Activated CD4-positive, alpha-beta memory T cell treated with anti-CD3 and anti-CD28 coated beads for 36 hours (primary cell): ENCODE measurements at regions not wholly inside any gene's neighbourhood (a gene's known extent, or its start where the extent isn't known, plus 50 kb on each side); places are given as distances from the start of the nearest gene placed in this dataset.
A peak's percentile ranks its signal among the peaks of the same experiment; 100 is the strongest.

Experiments
- CTCF ChIA-PET: fragments of 350-600 bp; sonication (Branson Sonifier 250); formaldehyde crosslinking; loops from one replicate; lab custom pipeline; 2021; ENCODE audit warnings: antibody characterized with exemption, inconsistent platforms; lab: Charles Lee
- POLR2A ChIA-PET: fragments of 350-600 bp; sonication (Branson Sonifier 250); formaldehyde crosslinking; loops from one replicate; lab custom pipeline; 2021; ENCODE audit warnings: antibody characterized with exemption; lab: Charles Lee
- DNase-seq: peaks from one replicate; pipeline ENCODE4 v3.0.0-alpha.2; 2020
- H3K27ac Mint-ChIP-seq: one replicate; pipeline ENCODE4 v1.8.0; 2021; ENCODE audit warnings: mixed read lengths
- H3K27me3 Mint-ChIP-seq: one replicate; pipeline ENCODE4 v1.8.0; 2021; ENCODE audit warnings: mixed read lengths
- H3K36me3 Mint-ChIP-seq: one replicate; pipeline ENCODE4 v1.8.0; 2021; ENCODE audit warnings: mixed read lengths
- H3K4me1 Mint-ChIP-seq: one replicate; pipeline ENCODE4 v1.8.0; 2021; ENCODE audit warnings: low read depth, mixed read lengths
- H3K4me3 Mint-ChIP-seq: one replicate; pipeline ENCODE4 v1.8.0; 2021; ENCODE audit warnings: mild to moderate bottlenecking, mixed read lengths
- H3K9me3 Mint-ChIP-seq: one replicate; pipeline ENCODE4 v1.8.0; 2021; ENCODE audit warnings: mixed read lengths
- intact Hi-C: fragments of 100-400 bp; cut with micrococcal nuclease; formaldehyde crosslinking; loops from one replicate; pipeline ENCODE4 v1.15.1; 2023

GRCh38 chr1:184811439-184812111 lies 56.9 kb upstream of the EDEM3 start:
- Mint-ChIP-seq H3K27ac (no peak overlapping the region), H3K9me3 (no peaks in the 10 kb centered on the region), H3K27me3 (no peaks in the 10 kb centered on the region), H3K4me3 (no peak overlapping the region), H3K36me3 (peaks cover 8% of the 10 kb centered on the region), H3K4me1 (no peaks in the 10 kb centered on the region)
- DNase-seq: no peak
- ChIA-PET CTCF (interaction anchor here (1.3 to 2.1 kb wide), 2 partner anchors 170 to 175 kb away, joined by 4 to 10 read pairs; no protein-coding TSS in a partner anchor), POLR2A (no interaction called here)
- intact Hi-C loops: no loop called here

GRCh38 chr1:184810735-184811343 lies 56.2 kb upstream of the EDEM3 start:
- Mint-ChIP-seq H3K27ac (no peak overlapping the region), H3K4me3 (no peak overlapping the region), H3K4me1 (peaks cover under 1% of the 10 kb centered on the region), H3K36me3 (peaks cover 5% of the 10 kb centered on the region), H3K27me3 (no peaks in the 10 kb centered on the region), H3K9me3 (no peaks in the 10 kb centered on the region)
- DNase-seq: no peak
- intact Hi-C loops: no loop called here
- ChIA-PET POLR2A (no interaction called here), CTCF (interaction anchor here (2.1 kb wide), 1 partner anchor 171 kb away, joined by 10 read pairs; no protein-coding TSS in a partner anchor)

GRCh38 chr1:184806296-184806721 lies 51.7 kb upstream of the EDEM3 start:
- DNase-seq: no peak
- ChIA-PET POLR2A (no interaction called here), CTCF (interaction anchor here (0.6 to 6.0 kb wide), 9 partner anchors 37 to 391 kb away, joined by 3 to 362 read pairs (median 7); partner anchors contain the start of gene NIBAN1)
- H3K36me3 Mint-ChIP-seq: peaks cover 11% of the 10 kb centered on the region
- no peaks in the 10 kb centered on the region for H3K9me3 Mint-ChIP-seq
- peaks cover 6% of the 10 kb centered on the region for H3K4me1 Mint-ChIP-seq
- intact Hi-C loops: loop anchor here (2.0 to 10.0 kb wide), 2 partner anchors 86 to 868 kb away; no protein-coding TSS in a partner anchor
- H3K27ac Mint-ChIP-seq: no peak overlapping the region
- no peak overlapping the region for H3K4me3 Mint-ChIP-seq
- no peaks in the 10 kb centered on the region for H3K27me3 Mint-ChIP-seq

- Mint-ChIP-seq H3K4me3 (no peak overlapping the region), H3K27ac (no peak overlapping the region), H3K9me3 (no peaks in the 10 kb centered on the region), H3K4me1 (peaks cover 6% of the 10 kb centered on the region), H3K27me3 (no peaks in the 10 kb centered on the region), H3K36me3 (peaks cover 15% of the 10 kb centered on the region)
- ChIA-PET POLR2A (interaction anchor here (0.7 to 1.4 kb wide), 2 partner anchors 167 to 176 kb away, joined by 4 read pairs; no protein-coding TSS in a partner anchor), CTCF (interaction anchor here (0.6 to 6.0 kb wide), 49 partner anchors 10 to 888 kb away, joined by 3 to 362 read pairs (median 3); partner anchors contain the start of genes NIBAN1, RNF2, SWT1 and TRMT1L)
- peak; percentile 88 for DNase-seq
- intact Hi-C loops: loop anchor here (1.0 to 10.0 kb wide), 4 partner anchors 87 to 869 kb away; no protein-coding TSS in a partner anchor
Observed at GRCh38 chr1:184805667-184806295, 51.1 kb upstream of the EDEM3 start.
